ENCODE measurements at regions not wholly inside any gene's neighbourhood (a gene's known extent, or its start where the extent isn't known, plus 50 kb on each side); places are given as distances from the start of the nearest gene placed in this dataset.

DNA sequence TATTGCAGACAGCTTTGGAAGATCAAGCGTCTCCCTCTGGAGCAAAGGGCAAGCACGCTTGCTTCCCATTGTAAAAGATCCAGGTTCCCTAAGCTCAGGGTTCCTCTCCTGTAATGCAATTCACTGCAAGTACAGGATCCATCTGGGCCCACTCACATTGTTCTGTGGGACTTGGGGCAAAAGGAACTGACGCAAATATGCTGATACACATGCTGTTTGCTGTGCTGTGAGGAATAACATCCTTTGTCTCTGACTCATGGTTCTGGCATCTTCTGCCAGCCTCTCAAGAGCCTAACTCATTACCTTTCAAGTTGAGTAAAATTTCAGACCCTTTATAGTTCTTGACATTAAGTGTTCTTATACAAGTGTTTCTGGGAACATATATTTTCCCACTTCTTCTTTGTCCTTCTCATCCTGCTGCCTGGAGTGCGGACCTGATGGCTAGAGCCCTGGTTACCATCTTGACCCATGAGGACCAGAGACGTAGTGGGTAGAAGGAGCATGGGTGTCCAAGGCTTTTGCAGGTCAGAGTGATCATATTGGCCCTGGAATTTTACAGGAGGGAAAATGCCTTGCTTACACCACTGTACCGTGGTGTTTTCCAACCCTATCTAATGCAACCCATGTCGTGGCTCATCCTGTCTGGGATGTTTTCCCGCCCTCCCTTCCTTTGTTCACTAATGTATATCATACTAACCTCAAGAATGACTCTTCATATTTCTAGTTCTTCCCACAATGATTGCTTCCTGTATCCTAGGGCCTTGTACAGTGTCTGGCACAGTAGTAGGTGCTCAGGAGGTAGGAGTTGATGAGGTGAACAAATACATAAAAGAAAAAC lies 145.7 kb upstream of the GLI2 start:
- DNase-seq (ENCODE audit: low spot score): no peak

DNA sequence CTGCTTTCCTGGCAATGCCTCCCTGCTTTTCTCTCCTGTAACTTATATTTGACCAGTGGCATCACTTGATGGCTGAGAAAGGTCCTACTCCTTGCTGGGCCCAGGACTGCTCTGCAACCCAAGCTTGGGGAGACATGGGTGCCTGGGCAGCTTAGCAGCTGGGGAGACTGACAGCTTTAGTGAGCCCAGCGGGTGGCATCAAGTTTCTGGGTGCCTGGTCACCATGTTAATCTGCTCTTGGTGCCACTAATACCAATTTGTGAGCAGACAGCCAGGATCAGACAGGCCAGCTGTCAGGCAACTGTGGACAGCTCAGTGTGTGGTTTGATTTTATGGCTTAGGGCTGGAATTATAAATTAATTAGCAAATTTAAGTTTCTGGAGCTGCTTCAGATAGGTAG lies 144.8 kb upstream of the GLI2 start:
- no peak for DNase-seq (ENCODE audit: low spot score)

DNA sequence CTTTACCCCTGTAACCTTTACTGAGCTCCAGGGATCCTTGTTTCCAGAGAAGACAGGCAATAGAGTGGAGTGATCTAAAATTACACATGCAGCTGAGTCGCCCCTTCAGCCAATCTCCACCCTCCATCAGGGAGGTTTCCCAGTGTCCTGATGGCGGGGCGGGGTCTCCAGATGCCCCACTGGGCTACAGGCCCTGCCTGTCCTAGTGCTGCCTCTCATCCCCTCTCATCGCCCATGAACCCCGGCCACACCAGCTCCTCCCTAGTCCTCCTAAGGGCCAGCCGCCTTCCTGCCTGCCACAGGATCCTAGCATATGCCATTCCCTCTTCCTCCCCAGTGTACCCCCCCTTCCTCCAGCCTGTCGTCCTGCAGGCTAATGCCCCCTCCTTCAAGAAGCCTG lies 144.1 kb upstream of the GLI2 start:
- DNase-seq (ENCODE audit: low spot score): no peak

DNA sequence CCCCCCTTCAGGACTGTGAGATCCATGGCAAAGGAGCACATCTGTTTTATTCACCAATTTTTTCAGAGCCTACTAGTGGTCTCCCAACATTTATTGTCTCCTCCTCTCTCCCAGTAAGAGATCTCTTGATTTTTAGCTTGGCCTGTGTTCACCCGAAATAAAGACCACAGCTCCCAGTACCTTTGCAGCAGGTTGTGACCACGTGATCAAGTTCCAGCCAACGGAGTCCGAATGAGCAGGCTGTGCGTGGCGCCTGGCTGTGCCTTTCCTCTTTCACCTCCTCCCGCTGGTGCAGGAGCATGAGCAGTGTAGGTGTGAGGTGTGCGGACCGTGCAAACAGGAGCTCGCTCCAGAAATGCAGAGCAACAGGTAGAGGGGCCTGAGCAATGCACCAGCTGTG lies 143.6 kb upstream of the GLI2 start:
- DNase-seq (ENCODE audit: low spot score): no peak

DNA sequence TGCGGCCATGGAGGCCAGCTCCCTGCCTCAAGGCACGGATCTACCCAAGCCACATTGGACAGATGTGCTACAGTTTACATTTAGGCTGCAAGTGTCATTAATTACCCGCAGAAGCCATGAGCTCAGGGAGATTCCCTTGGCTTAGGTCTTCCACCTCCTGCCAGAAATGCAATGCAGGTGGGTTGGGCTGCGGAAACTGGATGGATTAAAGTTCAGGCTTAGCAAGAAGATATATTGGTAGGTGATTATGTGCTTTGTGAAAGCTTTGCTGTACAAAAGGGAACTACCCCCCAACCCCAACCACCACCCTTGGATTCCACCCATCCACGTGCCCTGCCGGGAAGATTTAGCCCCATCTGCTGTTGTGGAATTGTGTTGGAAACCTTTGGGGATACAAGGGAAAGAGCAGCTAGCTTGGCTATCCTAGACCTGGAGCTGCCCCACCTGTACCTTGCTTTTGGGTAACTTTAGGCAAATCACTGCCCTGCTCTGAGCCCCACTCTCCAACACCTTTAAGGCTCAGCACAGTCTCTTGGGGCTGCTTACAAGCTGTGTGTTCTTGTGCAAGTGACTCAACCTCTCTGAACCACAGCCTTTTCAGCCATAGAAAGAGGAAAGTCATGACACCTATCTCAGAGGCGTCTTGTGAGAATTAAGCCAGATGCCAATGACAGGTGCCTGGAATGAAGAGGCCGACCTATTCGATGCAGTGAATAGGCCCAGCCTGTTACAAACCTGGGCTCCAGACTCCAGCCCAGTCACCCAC lies 141.6 kb upstream of the GLI2 start:
- DNase-seq (ENCODE audit: low spot score): no peak

DNA sequence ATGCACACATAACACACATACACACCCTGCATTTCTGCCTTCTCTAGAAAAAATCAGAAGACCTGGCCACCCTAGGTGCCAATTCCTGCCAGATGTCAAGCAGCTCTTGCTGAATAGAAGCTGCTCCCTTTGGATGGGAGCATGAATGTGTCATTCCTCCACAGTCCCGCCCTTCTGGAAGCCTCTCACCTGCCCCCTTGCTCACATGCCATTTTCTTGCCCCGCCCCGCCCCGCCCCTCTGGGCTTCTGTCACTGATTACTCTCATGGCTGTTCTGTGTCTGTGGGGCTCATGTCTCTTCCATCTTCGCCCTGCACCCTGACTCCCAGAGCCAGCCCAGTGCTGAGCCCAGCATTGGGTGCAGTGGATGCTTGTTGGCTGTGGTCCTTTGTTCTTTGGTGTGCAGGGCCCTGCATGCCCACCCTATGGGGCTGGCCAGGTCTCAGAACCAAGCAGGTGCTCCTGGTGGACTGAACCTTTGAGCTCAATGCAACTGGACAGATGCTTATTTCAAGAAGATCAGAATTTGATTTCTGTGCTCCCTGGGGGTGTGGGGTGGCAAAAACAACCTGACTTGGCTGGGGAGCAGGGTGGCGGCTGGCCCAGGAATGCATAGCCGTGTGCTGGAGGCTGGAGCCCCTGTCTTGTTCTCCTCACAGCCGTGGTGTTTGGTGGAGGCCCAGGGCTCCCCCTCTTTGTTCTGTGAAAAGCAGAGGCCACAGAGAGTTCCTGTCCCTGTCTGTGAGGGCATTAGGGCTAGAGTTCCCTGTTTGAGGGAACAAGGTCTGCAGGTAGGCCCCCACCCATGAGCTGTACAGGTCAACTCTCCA lies 140.6 kb upstream of the GLI2 start:
- no peak for DNase-seq (ENCODE audit: low spot score)

DNA sequence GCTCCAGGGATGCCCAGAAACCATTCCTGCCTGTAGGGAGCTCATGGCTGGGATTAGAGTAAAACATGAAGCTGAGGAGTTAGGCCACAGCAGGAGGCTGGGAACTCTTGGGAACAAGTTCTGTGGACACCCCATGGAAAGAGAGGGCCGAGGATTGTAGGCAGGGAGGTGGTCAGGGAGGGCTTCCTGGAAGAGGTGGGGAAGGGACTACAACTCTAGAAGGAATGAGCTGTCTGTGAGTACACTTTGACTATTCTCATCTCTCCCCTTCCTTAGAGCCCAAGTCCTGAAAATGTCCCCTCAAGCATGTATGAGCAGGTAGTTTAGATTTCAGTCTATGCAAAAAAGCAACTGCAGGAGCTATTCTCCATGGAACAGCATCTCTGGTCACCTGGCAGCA lies 139.9 kb upstream of the GLI2 start:
- no peak for DNase-seq (ENCODE audit: low spot score)

DNA sequence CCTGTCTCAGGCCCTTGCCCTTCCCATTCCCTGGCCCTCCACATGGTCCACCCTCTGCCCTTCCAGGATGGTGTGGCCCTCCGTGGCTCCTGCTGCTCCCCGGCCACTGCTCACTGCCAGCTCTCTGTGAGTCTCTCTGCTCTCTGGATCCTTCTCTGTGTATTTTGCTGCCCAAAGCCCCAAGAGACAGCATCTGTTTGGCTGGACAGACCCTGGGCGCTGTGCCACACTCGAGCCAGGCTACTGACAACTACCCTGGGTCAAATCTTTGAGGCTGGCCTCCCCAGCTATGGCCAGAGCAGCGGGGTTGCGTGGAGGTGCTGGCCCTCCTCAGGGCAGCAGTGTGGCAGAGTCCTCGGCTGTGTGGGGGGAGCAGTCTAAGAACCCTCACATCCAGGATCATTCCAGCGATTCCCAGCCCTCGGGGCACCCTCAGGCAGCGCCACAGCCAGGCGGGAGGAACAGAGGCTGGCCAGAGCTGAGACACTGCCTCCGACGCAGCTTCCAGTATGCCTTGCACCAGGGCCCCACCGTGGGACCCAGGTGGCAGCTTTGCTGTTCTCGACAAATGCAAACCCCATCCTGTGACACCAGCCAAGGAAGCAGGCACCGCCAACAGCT lies 139.4 kb upstream of the GLI2 start:
- peak; percentile 50 for DNase-seq (ENCODE audit: low spot score)

DNA sequence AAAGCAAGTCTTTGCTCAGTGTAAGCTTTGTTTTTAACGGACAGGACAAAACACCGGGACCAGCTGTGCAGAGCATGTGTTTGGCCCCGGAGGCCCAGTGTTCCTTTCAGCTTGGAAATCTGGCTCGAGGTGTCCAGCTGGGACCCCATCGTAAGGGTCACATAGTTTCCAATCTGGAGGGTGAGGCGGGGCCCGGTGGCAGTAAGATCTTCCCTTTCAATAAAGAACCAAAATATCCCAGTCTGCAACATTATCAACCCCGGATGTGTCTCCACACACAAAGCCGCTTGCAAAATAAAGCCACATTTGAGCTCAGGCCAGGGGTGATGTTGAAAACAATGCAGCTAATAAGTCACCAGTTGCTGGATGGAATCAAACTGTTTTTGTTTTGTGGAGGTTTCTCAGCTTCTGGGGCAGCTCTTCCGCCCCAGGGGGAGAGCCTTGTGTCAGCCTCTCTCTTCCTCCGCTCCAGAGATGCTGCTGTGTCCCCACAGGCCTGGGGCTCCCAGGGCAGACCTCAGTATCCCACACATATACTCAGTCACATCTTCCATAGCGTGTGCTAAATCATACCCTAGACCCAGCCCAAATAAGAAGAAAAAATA lies 138.6 kb upstream of the GLI2 start:
- peak; percentile 54 for DNase-seq (ENCODE audit: low spot score)

DNA sequence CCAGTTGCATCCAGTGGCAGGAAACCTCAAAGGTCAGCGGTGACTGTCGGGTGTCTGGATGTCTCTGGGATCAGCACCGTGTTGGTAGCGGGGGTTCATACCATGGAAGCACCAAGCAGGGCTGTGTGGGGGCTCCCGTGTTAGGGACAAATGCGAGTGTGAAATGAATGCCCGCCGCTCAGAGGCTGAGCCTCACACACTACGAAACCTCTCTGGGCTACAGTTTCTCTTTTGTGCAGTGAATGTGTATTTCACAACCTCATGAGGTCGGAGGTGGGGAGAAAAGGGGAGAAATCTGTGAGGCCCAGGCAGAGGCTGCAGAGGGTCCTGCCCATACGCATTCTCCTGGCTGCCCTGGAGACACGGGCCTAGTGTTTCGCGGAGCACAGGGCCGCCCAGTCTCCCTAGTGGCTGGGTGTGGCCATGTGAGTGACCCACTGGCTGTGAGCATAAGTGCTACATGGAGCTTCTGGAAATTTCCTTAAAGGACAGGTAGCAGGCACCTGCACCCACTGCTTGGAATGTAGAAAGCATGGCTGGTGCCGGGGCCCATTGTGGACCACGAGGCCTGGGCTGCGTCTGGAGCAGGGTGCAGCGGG lies 138.0 kb upstream of the GLI2 start:
- DNase-seq (ENCODE audit: low spot score): no peak

DNA sequence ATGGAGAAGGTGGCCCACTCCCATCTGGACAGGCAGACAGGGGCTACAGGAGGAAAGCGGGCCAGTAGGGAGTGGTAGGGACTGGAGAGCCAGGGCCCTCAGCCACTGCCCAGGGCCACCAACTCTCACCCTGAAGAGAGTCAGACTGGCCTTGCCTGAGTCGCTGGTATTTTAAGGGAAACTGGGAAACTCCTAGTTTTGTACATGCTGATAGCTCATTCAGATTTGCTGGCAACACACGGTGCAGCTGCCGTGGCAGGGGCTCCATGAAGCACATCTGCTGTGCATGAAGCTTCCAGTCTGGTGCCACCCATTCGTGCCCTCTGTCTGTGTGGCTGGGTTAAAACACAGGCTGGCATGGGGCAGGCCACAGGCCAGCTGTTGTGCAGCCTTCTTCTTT lies 137.3 kb upstream of the GLI2 start:
- no peak for DNase-seq (ENCODE audit: low spot score)

DNA sequence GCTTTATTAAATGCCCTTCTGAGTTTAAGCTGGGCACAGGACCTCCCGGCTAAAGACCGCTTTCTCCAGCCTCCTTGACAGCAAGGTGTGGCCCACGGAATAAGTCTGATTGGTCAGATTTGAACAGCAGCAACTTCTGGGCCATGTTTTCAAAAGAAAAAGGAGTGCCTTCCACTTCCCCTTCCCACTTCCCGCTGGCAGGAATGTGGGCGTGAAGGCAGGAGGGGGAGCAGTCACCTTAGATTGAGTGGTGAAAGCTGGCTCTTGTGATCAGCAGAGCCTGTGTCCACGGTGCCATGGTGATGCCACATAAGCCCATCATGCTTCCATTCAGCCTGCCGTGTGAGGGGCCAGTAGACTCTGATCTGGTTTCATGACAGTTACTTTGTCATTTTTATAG lies 136.6 kb upstream of the GLI2 start:
- no peak for DNase-seq (ENCODE audit: low spot score)

DNA sequence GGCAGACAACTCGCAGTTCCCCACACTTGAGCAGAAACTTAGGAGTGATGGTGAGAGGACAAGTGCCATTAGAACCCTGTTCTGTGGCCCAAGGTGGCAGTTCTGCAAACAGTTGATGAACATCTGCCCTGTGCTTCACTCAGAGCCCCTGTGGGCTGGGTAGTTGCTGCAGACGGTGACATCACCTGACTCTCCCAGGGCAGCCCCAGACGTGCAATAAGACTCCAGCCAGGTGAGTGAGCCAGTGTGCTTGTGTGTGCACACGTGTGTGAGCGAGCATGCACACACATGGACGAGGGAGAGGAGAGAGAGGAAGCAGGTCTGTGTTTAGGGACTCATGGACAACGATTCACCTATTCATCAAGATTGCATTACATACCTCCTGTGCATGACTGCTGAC lies 136.0 kb upstream of the GLI2 start:
- DNase-seq (ENCODE audit: low spot score): no peak

DNA sequence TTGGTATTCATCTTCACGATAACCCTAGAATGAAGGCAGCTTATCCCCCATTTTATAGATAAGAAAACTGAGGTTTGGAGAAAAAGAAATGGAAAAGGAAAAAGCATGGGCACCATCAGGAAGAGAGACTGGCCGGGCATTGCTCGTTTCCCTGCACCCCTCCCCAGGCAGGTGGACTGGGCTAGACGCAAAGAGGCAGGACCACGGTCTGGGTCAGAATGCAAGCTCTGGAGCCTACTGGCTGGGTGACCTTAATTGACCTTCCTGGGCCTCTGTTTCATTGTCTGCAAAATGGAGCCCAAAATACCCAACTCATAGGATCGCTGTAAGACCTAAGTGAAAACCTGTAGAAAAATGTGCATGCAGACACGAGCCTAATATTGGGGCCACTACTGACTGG lies 135.3 kb upstream of the GLI2 start:
- DNase-seq (ENCODE audit: low spot score): no peak

DNA sequence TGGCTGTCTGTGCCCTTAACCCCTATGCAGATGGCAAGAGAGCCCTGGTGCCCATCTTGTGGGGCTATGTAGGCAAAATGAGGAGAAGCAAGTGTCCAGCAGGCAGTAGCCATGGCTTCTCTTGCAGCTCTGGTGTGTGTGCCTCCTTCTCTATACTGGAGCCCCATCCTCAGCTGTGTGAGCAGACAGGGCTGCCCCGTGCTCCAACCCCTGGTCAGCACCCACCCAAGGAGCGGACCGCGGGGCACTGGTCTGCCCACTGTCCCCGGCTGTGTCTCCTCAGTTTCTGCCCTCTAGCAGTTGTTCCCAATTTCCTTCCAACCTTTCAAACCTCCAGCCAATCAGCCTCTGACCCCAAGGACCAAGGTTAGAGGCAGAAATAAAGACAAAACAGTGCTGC lies 134.9 kb upstream of the GLI2 start:
- no peak for DNase-seq (ENCODE audit: low spot score)

DNA sequence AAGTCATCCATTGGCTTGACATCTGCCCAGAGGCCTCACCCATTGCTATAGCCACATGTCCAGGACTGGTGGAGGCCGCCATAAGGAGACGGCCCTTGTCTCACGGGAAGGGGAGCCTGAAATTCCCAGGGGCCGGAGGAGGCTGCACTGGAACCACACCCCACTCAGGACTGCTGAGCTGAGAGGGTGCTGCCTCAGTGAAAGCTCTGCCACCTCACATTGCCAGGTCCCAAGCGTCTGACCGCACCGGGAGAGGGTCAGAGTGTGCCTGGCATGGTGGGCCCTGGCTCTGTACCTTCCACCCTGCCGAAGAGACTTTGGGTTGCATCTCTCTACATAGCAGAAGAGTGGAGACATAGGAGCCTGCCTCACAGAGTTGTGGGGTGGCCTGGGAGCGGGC lies 134.1 kb upstream of the GLI2 start:
- DNase-seq (ENCODE audit: low spot score): no peak

DNA sequence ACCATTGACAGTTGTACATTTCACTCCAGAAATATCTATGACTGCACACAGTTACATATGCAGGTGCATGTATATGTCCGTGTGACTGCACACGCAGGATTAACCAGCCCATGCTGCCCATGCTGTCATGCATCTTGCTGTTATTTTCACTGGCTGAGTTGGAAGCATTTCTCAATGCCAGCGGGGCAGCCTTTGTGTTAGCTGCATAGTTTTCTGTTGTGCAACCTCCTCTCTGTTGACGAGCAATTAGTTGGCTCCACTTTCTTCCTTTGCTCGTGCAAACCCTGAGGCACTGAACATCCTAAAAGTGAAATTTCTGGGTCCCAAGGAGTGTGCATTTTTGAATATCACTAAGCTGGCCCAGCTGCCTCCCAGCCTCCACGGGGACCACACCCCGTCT lies 133.4 kb upstream of the GLI2 start:
- no peak for DNase-seq (ENCODE audit: low spot score)

DNA sequence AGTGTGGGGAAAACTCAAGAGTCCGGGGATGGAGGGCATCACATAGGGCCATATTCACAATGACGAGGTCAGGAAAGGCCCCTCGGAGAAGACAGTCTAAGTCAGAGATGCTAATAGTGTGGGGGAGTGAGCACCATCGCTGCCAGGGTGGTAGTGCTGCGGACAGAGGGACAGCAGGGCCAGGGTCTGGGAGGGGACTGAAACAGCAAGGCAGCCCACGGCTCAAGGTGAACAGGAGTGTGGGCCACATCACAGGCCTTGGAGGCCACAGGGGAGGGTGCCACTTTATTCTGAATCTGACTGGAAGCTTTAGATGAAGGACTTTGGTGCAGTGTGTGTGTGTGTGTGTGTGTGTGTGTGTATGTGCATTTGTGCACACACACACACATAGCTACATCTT lies 130.9 kb upstream of the GLI2 start:
- no peak for DNase-seq (ENCODE audit: low spot score)

DNA sequence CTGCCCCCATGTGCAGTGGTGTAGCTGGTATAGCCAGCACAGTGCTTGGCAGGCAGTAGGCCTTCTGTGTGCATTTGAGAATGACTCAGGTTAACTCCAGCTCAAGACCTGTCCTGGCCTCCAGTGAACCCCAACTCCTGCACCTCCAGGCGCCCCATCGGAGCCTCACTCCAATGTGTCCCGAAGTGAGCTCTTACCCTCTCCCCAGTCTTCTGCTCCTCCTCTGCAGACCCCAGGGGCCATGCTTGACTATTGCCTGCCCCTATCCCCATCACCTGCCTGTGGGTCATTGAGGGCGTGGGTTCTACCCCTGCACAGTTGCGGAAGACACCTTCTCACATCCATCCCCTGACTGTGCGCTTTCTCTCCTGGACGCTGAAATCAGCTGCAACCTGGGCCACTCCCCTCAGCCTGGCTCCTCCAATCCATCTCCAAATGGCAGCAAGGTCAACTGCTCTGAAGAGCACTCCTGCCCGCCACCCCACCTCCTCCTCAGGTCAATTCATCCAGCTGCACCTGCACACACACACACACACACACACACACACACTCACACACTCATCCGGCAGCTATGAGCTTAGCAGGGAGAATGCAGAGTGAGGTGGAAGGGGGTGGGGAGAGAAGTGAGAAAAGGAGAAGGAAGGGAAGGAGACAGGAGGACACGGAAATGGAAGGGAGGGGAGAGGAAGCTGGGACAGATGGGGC lies 130.3 kb upstream of the GLI2 start:
- DNase-seq (ENCODE audit: low spot score): no peak

DNA sequence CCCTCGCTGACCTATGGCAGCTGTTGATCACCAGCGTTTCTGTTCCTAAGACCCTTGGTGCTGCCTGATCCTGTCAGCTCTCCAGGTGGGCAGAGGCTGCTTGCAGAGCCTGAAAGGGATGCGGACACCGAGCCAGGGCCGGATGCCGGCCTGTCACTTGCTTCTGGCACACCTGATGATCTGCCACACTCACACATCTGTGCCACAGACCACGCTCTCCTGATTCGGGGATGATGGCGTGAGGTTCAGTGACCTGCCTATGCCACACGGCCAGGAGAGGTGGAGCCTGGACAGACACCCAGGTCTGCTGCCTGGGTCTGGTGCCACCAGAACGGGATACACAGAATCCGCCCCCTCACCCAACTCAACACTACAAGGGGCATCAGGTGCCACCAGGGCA lies 129.4 kb upstream of the GLI2 start:
- no peak for DNase-seq (ENCODE audit: low spot score)

DNA sequence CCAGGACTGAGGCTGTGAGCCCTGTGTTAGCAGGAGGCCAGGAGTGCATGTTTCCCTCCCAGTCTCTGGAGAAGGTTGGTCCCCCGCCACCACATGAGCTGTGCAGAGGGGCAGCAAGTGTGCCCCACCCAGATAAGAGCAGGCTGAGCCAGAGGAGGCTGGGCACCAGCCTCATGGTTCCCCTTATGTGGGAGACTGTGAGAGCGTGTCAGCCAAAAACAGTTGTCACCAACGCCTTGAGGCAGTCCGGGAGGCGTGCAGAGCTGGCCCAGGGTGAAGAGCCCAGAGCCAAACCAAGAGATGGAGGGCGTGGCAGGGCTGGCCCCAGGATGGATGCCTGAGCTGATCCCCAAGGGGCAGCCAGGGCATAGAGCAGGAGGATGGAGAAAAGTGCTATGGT lies 128.7 kb upstream of the GLI2 start:
- no peak for DNase-seq (ENCODE audit: low spot score)
